ENCODE measurements at regions not wholly inside any gene's neighbourhood (a gene's known extent, or its start where the extent isn't known, plus 50 kb on each side); places are given as distances from the start of the nearest gene placed in this dataset.

- no peak overlapping the region for H3K27ac ChIP-seq (ENCODE audit: low read depth, low read length)
- no peaks in the 10 kb centered on the region for H3K27me3 ChIP-seq (ENCODE audit: insufficient read depth, low read length)
- H3K4me3 ChIP-seq (replicated peaks in 1 of 2; ENCODE audit: low read depth in 1 of 2, low read length in 2 of 2), result no peak overlapping the region
- no TSS peak for BruUV-seq (replicated peaks)
- intact Hi-C loops (cut with micrococcal nuclease), result no loop called here
- TF ChIP-seq ZFX (IDR thresholded peaks at IDR 0.05), result no peak
- no peak for TF ChIP-seq REST (IDR thresholded peaks at IDR 0.05; ENCODE audit: low read depth)
- TF ChIP-seq YY1 (IDR thresholded peaks at IDR 0.05; ENCODE audit: extremely low read depth, insufficient replicate concordance, low read depth, low read length), result no peak
- no peak for TF ChIP-seq SP1 (IDR thresholded peaks at IDR 0.05; ENCODE audit: low read depth)
- no peak for TF ChIP-seq ATF3 (IDR thresholded peaks at IDR 0.05)
- no peak for TF ChIP-seq TCF7L2 (IDR thresholded peaks at IDR 0.05; ENCODE audit: borderline replicate concordance, extremely low read depth, insufficient read depth, insufficient read length)
- TF ChIP-seq POLR2AphosphoS5 (IDR thresholded peaks at IDR 0.05; ENCODE audit: low read depth, low read length), result no peak
- no peak for TF ChIP-seq MAX (IDR thresholded peaks at IDR 0.05)
- no peak for TF ChIP-seq RAD21 (IDR thresholded peaks at IDR 0.05; ENCODE audit: low read depth)
- no peak for TF ChIP-seq JUND (IDR thresholded peaks at IDR 0.05)
- no peak for TF ChIP-seq SRF (IDR thresholded peaks at IDR 0.05; ENCODE audit: low read depth)
- TF ChIP-seq SIN3A (IDR thresholded peaks at IDR 0.05; ENCODE audit: low read depth), result no peak
- TF ChIP-seq CEBPB (IDR thresholded peaks at IDR 0.05; ENCODE audit: low read depth), result no peak
- no peak for TF ChIP-seq ZBTB33 (IDR thresholded peaks at IDR 0.05; ENCODE audit: extremely low read depth, insufficient replicate concordance, low read length)
- TF ChIP-seq FOSL1 (IDR thresholded peaks at IDR 0.05; ENCODE audit: low read depth), result no peak
- TF ChIP-seq EZH2 (IDR thresholded peaks at IDR 0.05), result no peak
- TF ChIP-seq CBX3 (IDR thresholded peaks at IDR 0.05; ENCODE audit: low read depth), result no peak
- POLR2A ChIA-PET, result no interaction called here
- ATAC-seq (no peak), DNase-seq (ENCODE audit: low read depth, low spot score) (no peak)
- H3K79me2 ChIP-seq (ENCODE audit: insufficient read depth, low read length), result no peaks in the 10 kb centered on the region
- H3K9me2 ChIP-seq (ENCODE audit: insufficient read depth), result no peaks in the 10 kb centered on the region
- no peak overlapping the region for H3K9ac ChIP-seq (ENCODE audit: low read length)
- H4K20me1 ChIP-seq (ENCODE audit: insufficient read depth), result no peaks in the 10 kb centered on the region
- no peak overlapping the region for H3K4me2 ChIP-seq (ENCODE audit: low read length)
- no peaks in the 10 kb centered on the region for H3K9me3 ChIP-seq (ENCODE audit: control insufficient read depth in 1 of 2, insufficient read depth in 1 of 2, low read depth in 1 of 2, low read length in 2 of 2)
- RAD21 ChIA-PET (ENCODE audit: low non-redundant PET in 1 of 2, low total read pairs in 2 of 2, uncharacterized antibody in 2 of 2, unreplicated experiment in 2 of 2), result no interaction called here
- H3K36me3 ChIP-seq (ENCODE audit: control insufficient read depth in 1 of 2, insufficient read depth in 2 of 2, low read length in 2 of 2), result no peaks in the 10 kb centered on the region
- no peak overlapping the region for H2AFZ ChIP-seq (ENCODE audit: low read depth, low read length, poor library complexity, severe bottlenecking)
- CTCF ChIA-PET, result no interaction called here
- H3K4me1 ChIP-seq (ENCODE audit: control insufficient read depth in 1 of 2, insufficient read depth in 2 of 2, low read length in 2 of 2), result no peaks in the 10 kb centered on the region
These were observed 86.4 kb upstream of the UXT start for GRCh38 chrX:47745416-47745815.

Data from HCT116 (cell line).